ENCODE measurements at regions not wholly inside any gene's neighbourhood (a gene's known extent, or its start where the extent isn't known, plus 50 kb on each side); places are given as distances from the start of the nearest gene placed in this dataset.

GRCh38 chr10:106312087-106312486 lies 852.4 kb downstream of the SORCS1 start:
- no peak for FAIRE-seq

GRCh38 chr10:106311590-106311989 lies 852.9 kb downstream of the SORCS1 start:
- DNase-seq (ENCODE audit: insufficient read length, low spot score) = no peak
- TF ChIP-seq CTCF (IDR thresholded peaks at IDR 0.05; ENCODE audit: insufficient read depth, missing control alignments) = no peak
- FAIRE-seq = no peak

More at GRCh38 chr10:106312087-106312486, 852.4 kb downstream of the SORCS1 start:
- TF ChIP-seq CTCF (IDR thresholded peaks at IDR 0.05; ENCODE audit: insufficient read depth, missing control alignments) = no peak
- DNase-seq (ENCODE audit: insufficient read length, low spot score) = no peak

DNA sequence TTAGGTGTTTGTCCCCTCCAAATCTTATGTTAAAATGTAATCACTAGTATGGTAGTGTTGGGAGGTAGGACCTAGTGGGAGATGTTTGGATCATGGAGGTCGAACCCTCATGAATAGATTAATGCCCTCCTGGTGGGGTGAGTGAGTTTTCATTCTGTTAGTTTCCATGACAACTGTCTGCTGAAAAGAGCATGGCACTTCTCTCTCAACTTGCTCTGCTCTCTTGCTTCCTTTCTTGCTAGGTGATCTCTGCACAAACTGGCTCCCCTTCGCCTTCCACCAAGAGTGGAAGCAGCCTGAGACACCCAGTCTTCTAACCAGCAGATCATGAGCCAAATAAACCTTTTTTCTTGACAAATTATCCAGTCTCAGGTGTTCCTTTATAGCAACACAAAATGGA lies 853.9 kb downstream of the SORCS1 start:
- no peak for FAIRE-seq
- TF ChIP-seq CTCF (IDR thresholded peaks at IDR 0.05; ENCODE audit: insufficient read depth, missing control alignments) = no peak
- no peak for DNase-seq (ENCODE audit: insufficient read length, low spot score)

DNA sequence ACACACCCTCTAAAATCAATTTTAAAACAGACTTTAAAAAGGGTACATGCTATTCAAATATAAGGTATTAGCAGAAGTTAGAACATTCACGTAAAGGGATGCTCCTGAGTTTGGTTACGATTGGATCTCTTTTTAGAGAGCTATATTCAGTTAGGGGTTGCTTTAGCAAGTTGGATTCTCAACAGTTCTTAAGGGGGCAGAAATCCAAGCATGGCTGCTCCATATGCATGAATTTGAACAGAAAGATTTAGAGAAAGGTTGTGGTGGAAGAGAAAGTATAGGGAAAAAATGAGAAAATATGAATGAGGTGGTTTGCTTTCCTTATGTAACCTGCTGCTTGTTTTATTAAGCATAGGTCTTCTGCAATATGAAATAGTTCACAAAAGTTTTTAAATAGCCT lies 855.1 kb downstream of the SORCS1 start:
- DNase-seq (ENCODE audit: insufficient read length, low spot score) = no peak
- no peak for TF ChIP-seq CTCF (IDR thresholded peaks at IDR 0.05; ENCODE audit: insufficient read depth, missing control alignments)
- no peak for FAIRE-seq

- FAIRE-seq = no peak
- no peak for DNase-seq (ENCODE audit: insufficient read length, low spot score)
- TF ChIP-seq CTCF (IDR thresholded peaks at IDR 0.05; ENCODE audit: insufficient read depth, missing control alignments) = no peak
These were observed 856.2 kb downstream of the SORCS1 start for GRCh38 chr10:106308284-106308683.

GRCh38 chr10:106304056-106304455 lies 860.5 kb downstream of the SORCS1 start:
- no peak for TF ChIP-seq CTCF (IDR thresholded peaks at IDR 0.05; ENCODE audit: insufficient read depth, missing control alignments)
- FAIRE-seq (no peak), DNase-seq (ENCODE audit: insufficient read length, low spot score) (no peak)

DNA sequence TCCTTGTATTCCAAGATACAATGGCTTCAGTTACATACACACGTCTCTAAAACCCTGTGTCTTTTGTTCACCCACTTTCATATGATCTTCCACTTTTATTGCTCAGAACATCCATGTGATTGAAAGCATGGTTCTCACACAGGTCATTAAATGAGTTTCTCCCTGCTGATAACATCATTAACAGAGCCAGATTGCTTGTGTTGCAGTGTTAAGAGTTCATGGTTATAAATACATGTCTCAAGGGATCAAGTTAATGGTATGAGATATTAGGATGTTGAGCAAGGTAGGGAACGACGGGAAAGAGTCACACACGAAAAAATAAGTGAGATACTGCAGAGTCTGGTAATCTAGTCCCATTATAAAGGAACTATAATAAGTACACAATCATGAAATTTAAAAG lies 861.5 kb downstream of the SORCS1 start:
- TF ChIP-seq CTCF (IDR thresholded peaks at IDR 0.05; ENCODE audit: insufficient read depth, missing control alignments) = no peak
- DNase-seq (ENCODE audit: insufficient read length, low spot score) = no peak
- FAIRE-seq = no peak
